HUES48 (cell line): ENCODE measurements at regions not wholly inside any gene's neighbourhood (a gene's known extent, or its start where the extent isn't known, plus 50 kb on each side); places are given as distances from the start of the nearest gene placed in this dataset.

Source experiments
- H3K27ac ChIP-seq: one replicate; pipeline ENCODE4 v1.7.0; 2013; ENCODE audit warnings: low read depth, low read length, inconsistent platforms
- H3K27me3 ChIP-seq: 2 replicates; pipeline ENCODE4 v1.6.1; 2013; ENCODE audit warnings: mild to moderate bottlenecking, low read length; ENCODE audit not compliant: control insufficient read depth, insufficient read depth
- H3K36me3 ChIP-seq: 2 replicates; pipeline ENCODE4 v1.6.1; 2013; ENCODE audit warnings: low read length; ENCODE audit not compliant: control insufficient read depth, insufficient read depth
- H3K4me1 ChIP-seq: 2 replicates; pipeline ENCODE4 v1.6.1; 2013; ENCODE audit warnings: mild to moderate bottlenecking, low read length; ENCODE audit not compliant: control insufficient read depth, insufficient read depth
- H3K4me3 ChIP-seq: 2 replicates; pipeline ENCODE4 v1.5.1; 2013; ENCODE audit warnings: mild to moderate bottlenecking, low read depth, low read length
- H3K9ac ChIP-seq: 2 replicates; pipeline ENCODE4 v1.6.1; 2013; ENCODE audit warnings: mild to moderate bottlenecking, low read depth, low read length, moderate library complexity
- H3K9me3 ChIP-seq: 2 replicates; pipeline ENCODE4 v1.6.1; 2013; ENCODE audit warnings: low read length; ENCODE audit not compliant: control insufficient read depth, insufficient read depth

GRCh38 chr7:4394736-4395135 is 287.4 kb upstream of the FOXK1 start:
- Histone ChIP-seq H3K4me1 (no peaks in the 10 kb centered on the region), H3K4me3 (no peak overlapping the region), H3K36me3 (no peaks in the 10 kb centered on the region), H3K9ac (no peak overlapping the region), H3K9me3 (peaks cover 80% of the 10 kb centered on the region), H3K27me3 (no peaks in the 10 kb centered on the region), H3K27ac (no peak overlapping the region)

DNA sequence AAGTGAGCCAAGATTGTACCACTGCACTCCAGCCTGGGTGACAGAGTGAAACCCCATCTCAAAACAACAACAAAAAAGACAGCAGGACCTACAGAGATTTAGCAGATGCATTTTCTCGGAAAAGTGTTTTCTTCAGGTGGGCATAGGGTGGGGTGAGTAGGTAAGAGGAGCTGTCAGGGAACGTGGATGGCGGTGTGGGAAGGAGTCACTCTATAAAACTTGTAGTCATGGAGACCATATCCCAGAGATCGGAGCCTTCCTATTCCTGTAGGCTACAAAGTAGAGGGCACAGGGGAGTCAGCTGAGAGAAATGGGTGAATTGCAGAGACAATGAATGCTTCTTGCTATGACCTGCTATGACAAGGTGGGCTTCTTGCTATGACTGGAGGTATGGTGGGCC is 283.0 kb upstream of the FOXK1 start:
- no peak overlapping the region for H3K9ac ChIP-seq

GRCh38 chr7:4399596-4399995 is 282.5 kb upstream of the FOXK1 start:
- Histone ChIP-seq H3K27me3 (no peaks in the 10 kb centered on the region), H3K27ac (no peak overlapping the region), H3K9ac (no peak overlapping the region), H3K9me3 (peaks cover 91% of the 10 kb centered on the region), H3K4me1 (no peaks in the 10 kb centered on the region), H3K36me3 (no peaks in the 10 kb centered on the region), H3K4me3 (no peak overlapping the region; the same call in 1 of the 2 replicates)

More for the DNA sequence above, 283.0 kb upstream of the FOXK1 start:
- H3K36me3 ChIP-seq, result no peaks in the 10 kb centered on the region
- H3K27ac ChIP-seq, result no peak overlapping the region
- no peaks in the 10 kb centered on the region for H3K27me3 ChIP-seq
- H3K4me1 ChIP-seq, result no peaks in the 10 kb centered on the region
- H3K9me3 ChIP-seq, result peaks cover 91% of the 10 kb centered on the region
- H3K4me3 ChIP-seq, result no peak overlapping the region; the same call in 1 of the 2 replicates

DNA sequence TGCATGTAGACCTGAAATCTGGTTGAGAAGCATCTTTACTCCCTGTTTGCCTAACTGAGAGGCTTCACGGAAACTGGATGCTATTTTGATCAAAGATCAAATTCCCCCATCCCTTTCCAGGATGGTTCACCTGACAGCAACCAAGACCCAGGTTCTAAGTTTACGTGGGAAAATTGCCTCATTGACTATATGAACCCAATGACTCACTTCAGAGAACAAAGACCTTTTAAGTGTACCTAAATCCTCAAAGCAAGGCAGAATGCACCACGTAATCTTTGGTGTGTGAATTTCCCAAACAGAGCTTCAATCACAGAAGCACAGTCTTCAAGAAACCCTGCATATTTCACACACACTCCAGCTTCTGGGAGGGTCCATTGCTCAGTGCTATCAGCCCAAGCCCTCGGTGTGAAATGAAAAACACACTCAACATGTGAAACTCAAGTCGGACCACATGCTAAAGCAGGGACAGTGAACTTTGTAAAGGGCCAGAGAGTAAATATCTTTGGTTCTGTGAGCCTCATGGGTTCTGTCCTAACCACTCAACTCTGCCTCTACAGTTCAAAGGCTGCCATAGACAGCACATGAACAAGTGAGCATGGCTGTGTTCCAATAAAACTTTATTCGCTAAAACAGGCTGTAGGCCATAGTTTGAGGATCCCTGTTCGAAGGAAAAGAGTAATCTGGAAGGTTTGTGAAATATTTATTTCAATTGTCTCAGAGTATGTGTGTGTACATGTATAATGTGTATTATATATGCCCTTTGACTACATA is 275.6 kb upstream of the FOXK1 start:
- Histone ChIP-seq H3K9ac (no peak overlapping the region), H3K36me3 (no peaks in the 10 kb centered on the region), H3K27ac (no peak overlapping the region), H3K27me3 (no peaks in the 10 kb centered on the region), H3K4me3 (no peak overlapping the region), H3K9me3 (peaks cover 65% of the 10 kb centered on the region), H3K4me1 (no peaks in the 10 kb centered on the region)

- Histone ChIP-seq H3K4me3 (no peak overlapping the region), H3K4me1 (no peaks in the 10 kb centered on the region), H3K36me3 (no peaks in the 10 kb centered on the region), H3K27me3 (no peaks in the 10 kb centered on the region), H3K9ac (no peak overlapping the region), H3K9me3 (peaks cover 60% of the 10 kb centered on the region), H3K27ac (no peak overlapping the region)
Observed at GRCh38 chr7:4409946-4410345, 272.1 kb upstream of the FOXK1 start.

GRCh38 chr7:4416396-4417056 is 265.6 kb upstream of the FOXK1 start:
- no peaks in the 10 kb centered on the region for H3K4me1 ChIP-seq
- no peaks in the 10 kb centered on the region for H3K36me3 ChIP-seq
- H3K9me3 ChIP-seq, result peaks cover 83% of the 10 kb centered on the region
- no peak overlapping the region for H3K9ac ChIP-seq
- no peaks in the 10 kb centered on the region for H3K27me3 ChIP-seq
- no peak overlapping the region for H3K27ac ChIP-seq
- H3K4me3 ChIP-seq, result no peak overlapping the region

GRCh38 chr7:4428526-4428925 is 253.6 kb upstream of the FOXK1 start:
- no peaks in the 10 kb centered on the region for H3K4me1 ChIP-seq
- no peaks in the 10 kb centered on the region for H3K36me3 ChIP-seq
- no peak overlapping the region for H3K27ac ChIP-seq
- no peaks in the 10 kb centered on the region for H3K27me3 ChIP-seq
- H3K4me3 ChIP-seq, result no peak overlapping the region; the same call in 1 of the 2 replicates
- peaks cover 83% of the 10 kb centered on the region for H3K9me3 ChIP-seq
- H3K9ac ChIP-seq, result no peak overlapping the region

DNA sequence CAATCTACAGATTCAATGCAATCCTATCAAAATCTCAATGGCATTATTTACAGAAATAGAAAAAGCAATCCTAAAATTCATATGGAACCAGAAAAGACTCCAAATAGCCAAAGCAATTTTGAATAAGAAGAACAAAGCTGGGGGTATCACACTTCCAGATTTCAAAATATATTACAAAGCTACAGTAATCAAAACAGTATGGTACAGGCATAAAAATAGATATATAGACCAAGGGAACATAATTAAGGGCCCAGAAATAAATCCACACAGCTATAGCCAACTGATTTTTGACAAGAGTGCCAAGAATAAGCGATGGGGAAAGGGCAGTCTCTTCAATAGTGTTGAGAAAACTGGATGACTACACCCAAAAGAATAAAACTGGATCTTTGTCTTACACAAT is 251.9 kb upstream of the FOXK1 start:
- H3K9me3 ChIP-seq, result peaks cover 86% of the 10 kb centered on the region
- H3K36me3 ChIP-seq, result no peaks in the 10 kb centered on the region
- no peaks in the 10 kb centered on the region for H3K4me1 ChIP-seq
- H3K27ac ChIP-seq, result no peak overlapping the region
- H3K9ac ChIP-seq, result no peak overlapping the region
- no peaks in the 10 kb centered on the region for H3K27me3 ChIP-seq
- H3K4me3 ChIP-seq, result no peak overlapping the region

- Histone ChIP-seq H3K36me3 (no peaks in the 10 kb centered on the region), H3K27me3 (no peaks in the 10 kb centered on the region), H3K4me3 (no peak overlapping the region), H3K9me3 (peaks cover 89% of the 10 kb centered on the region), H3K9ac (no peak overlapping the region), H3K27ac (no peak overlapping the region), H3K4me1 (no peaks in the 10 kb centered on the region)
Observed at GRCh38 chr7:4434306-4434705, 247.8 kb upstream of the FOXK1 start.

- Histone ChIP-seq H3K36me3 (no peaks in the 10 kb centered on the region), H3K27ac (no peak overlapping the region), H3K9ac (no peak overlapping the region), H3K4me1 (no peaks in the 10 kb centered on the region), H3K27me3 (no peaks in the 10 kb centered on the region), H3K4me3 (no peak overlapping the region), H3K9me3 (peaks cover 76% of the 10 kb centered on the region)
Observed at GRCh38 chr7:4436361-4436895, 245.7 kb upstream of the FOXK1 start.

- no peaks in the 10 kb centered on the region for H3K4me1 ChIP-seq
- H3K27ac ChIP-seq, result no peak overlapping the region
- peaks cover 71% of the 10 kb centered on the region for H3K9me3 ChIP-seq
- H3K27me3 ChIP-seq, result no peaks in the 10 kb centered on the region
- H3K4me3 ChIP-seq, result no peak overlapping the region
- no peaks in the 10 kb centered on the region for H3K36me3 ChIP-seq
- no peak overlapping the region for H3K9ac ChIP-seq
Observed at GRCh38 chr7:4436936-4437335, 245.2 kb upstream of the FOXK1 start.
